ENCODE measurements at regions not wholly inside any gene's neighbourhood (a gene's known extent, or its start where the extent isn't known, plus 50 kb on each side); places are given as distances from the start of the nearest gene placed in this dataset.

GRCh38 chr1:29397981-29398380, 161.7 kb downstream of the PTPRU start:
- no peak overlapping the region for H3K4me3 ChIP-seq
- no peaks in the 10 kb centered on the region for H3K4me1 ChIP-seq
- DNase-seq, result no peak
- peaks cover 0 to 20% (median 15%) of the 10 kb centered on the region in 8 donors for H3K9me3 ChIP-seq
- no peaks in the 10 kb centered on the region for H3K36me3 ChIP-seq
- H3K27me3 ChIP-seq (replicated peaks in 1 of 7), result peaks cover 0 to 26% (median 0%) of the 10 kb centered on the region in 7 donors
- no peak overlapping the region for H3K27ac ChIP-seq
- TF ChIP-seq POLR2AphosphoS5 (IDR thresholded peaks at IDR 0.05) (no peak), CTCF (IDR thresholded peaks at IDR 0.05 in 8 of 11, conservative IDR thresholded peaks at IDR 0.05 in 3 of 11) (no peak), POLR2A (IDR thresholded peaks at IDR 0.05) (no peak)
- intact Hi-C loops (cut with DNase I; ENCODE audit: low total_unique reads), result no loop called here
- 81 to 91% (median 86%) methylated on average over 8 of the region's 8 CpGs for whole genome bisulfite sequencing, 5 donors

GRCh38 chr1:29397256-29397590, 160.9 kb downstream of the PTPRU start:
- intact Hi-C loops (cut with DNase I; ENCODE audit: low total_unique reads), result no loop called here
- Histone ChIP-seq H3K4me1 (no peaks in the 10 kb centered on the region), H3K27me3 (replicated peaks in 1 of 7) (peaks cover 0 to 33% (median 0%) of the 10 kb centered on the region in 7 donors), H3K36me3 (no peaks in the 10 kb centered on the region), H3K9me3 (peaks cover 0 to 20% (median 15%) of the 10 kb centered on the region in 8 donors), H3K27ac (no peak overlapping the region), H3K4me3 (no peak overlapping the region)
- WGBS, 5 donors, result 68 to 82% (median 72%) methylated on average over 1 of the region's 1 CpG
- no peak for DNase-seq
- TF ChIP-seq POLR2A (IDR thresholded peaks at IDR 0.05) (no peak), CTCF (IDR thresholded peaks at IDR 0.05 in 8 of 11, conservative IDR thresholded peaks at IDR 0.05 in 3 of 11) (no peak), POLR2AphosphoS5 (IDR thresholded peaks at IDR 0.05) (no peak)

GRCh38 chr1:29396438-29397255, 160.3 kb downstream of the PTPRU start:
- TF ChIP-seq POLR2A (IDR thresholded peaks at IDR 0.05), result no peak
- no peak for TF ChIP-seq POLR2AphosphoS5 (IDR thresholded peaks at IDR 0.05)
- TF ChIP-seq CTCF (IDR thresholded peaks at IDR 0.05 in 8 of 11, conservative IDR thresholded peaks at IDR 0.05 in 3 of 11), result no peak
- intact Hi-C loops (cut with DNase I; ENCODE audit: low total_unique reads), result no loop called here
- Histone ChIP-seq H3K36me3 (no peaks in the 10 kb centered on the region), H3K4me3 (no peak overlapping the region), H3K9me3 (peaks cover 0 to 20% (median 15%) of the 10 kb centered on the region in 8 donors), H3K4me1 (no peaks in the 10 kb centered on the region), H3K27me3 (replicated peaks in 1 of 7) (peaks cover 0 to 39% (median 0%) of the 10 kb centered on the region in 7 donors), H3K27ac (no peak overlapping the region)
- WGBS, 5 donors, result 72 to 78% (median 75%) methylated on average over 10 of the region's 10 CpGs
- DNase-seq, result no peak

- H3K27ac ChIP-seq, result no peak overlapping the region
- WGBS, 5 donors, result 40 to 55% (median 48%) methylated on average over 3 to 5 of the region's 5 CpGs
- DNase-seq, result no peak
- no peaks in the 10 kb centered on the region for H3K4me1 ChIP-seq
- no peak overlapping the region for H3K4me3 ChIP-seq
- H3K9me3 ChIP-seq, result peaks cover 0 to 20% (median 15%) of the 10 kb centered on the region in 8 donors
- peaks cover 0 to 47% (median 0%) of the 10 kb centered on the region in 7 donors for H3K27me3 ChIP-seq (replicated peaks in 1 of 7)
- intact Hi-C loops (cut with DNase I; ENCODE audit: low total_unique reads), result no loop called here
- no peaks in the 10 kb centered on the region for H3K36me3 ChIP-seq
- TF ChIP-seq CTCF (IDR thresholded peaks at IDR 0.05 in 8 of 11, conservative IDR thresholded peaks at IDR 0.05 in 3 of 11) (no peak), POLR2AphosphoS5 (IDR thresholded peaks at IDR 0.05) (no peak), POLR2A (IDR thresholded peaks at IDR 0.05) (no peak)
Measured at GRCh38 chr1:29395736-29396437, 159.6 kb downstream of the PTPRU start.

Measured in spleen (tissue), 11 donors.